ENCODE measurements at regions not wholly inside any gene's neighbourhood (a gene's known extent, or its start where the extent isn't known, plus 50 kb on each side); places are given as distances from the start of the nearest gene placed in this dataset.

GRCh38 chr18:11266781-11267480 lies 117.6 kb upstream of the PIEZO2 start:
- no peak for DNase-seq

GRCh38 chr18:11261486-11261885 lies 112.1 kb upstream of the PIEZO2 start:
- DNase-seq, result peak; percentile 25 to 43

DNA sequence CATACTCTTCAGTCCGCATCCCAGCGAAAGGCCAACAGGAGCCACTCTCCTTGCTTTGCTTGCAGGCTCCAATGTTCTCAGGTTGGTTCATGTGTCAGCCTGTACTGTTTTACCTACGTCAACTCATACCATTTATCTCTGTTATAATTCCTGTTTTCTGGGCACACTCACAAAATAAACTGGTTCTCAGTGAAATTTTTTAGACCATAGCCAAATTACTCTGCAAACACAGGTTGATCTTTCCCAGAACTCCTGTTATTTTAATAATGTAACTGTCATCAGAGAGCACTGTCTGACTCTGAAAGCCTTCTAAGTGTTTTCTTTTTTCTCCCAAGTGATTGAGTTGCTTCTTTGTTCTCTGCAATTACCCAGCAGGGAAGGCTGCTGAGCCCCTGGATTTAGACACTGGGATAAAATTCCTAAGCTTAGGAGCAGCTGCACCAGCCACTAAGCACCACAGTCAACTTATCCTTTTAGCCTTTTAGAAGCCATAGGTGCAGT lies 111.6 kb upstream of the PIEZO2 start:
- peak; percentile 25 to 77 for DNase-seq

DNA sequence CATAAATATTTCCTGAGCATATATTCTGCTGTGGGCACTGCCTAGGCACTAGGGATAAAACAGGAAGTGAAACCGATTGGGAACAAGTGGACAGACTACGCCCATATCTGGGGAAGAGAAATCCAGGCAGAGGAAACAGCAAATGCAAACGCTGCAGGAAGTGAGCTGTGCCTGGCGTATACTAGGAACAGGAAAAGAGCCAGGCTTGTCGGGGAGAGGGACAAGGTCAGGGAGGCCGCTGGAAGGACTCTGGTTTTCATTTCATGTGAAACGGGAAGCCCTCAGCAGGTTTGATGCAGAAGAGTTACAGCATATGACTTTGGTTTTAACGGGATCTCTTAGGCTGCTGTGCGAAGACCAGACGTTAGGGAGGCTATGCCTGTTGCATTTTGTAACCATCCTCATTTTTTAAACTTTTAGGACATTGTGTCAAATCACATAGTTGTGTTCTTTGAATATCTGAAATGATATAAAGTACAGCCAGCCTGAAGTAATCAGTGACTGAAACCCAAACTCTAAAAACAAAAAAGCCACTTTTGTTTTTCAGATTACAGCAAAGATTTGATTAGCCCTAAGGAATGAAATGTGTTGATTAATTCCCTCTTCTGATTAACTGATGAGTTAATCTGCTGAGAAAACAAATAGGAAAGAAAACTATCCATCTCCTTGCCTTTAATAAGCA lies 110.2 kb upstream of the PIEZO2 start:
- no peak for DNase-seq

GRCh38 chr18:11258039-11258610 lies 108.8 kb upstream of the PIEZO2 start:
- no peak for DNase-seq

GRCh38 chr18:11256251-11256650 lies 106.9 kb upstream of the PIEZO2 start:
- no peak for DNase-seq

GRCh38 chr18:11251891-11252270 lies 102.5 kb upstream of the PIEZO2 start:
- no peak for DNase-seq

DNA sequence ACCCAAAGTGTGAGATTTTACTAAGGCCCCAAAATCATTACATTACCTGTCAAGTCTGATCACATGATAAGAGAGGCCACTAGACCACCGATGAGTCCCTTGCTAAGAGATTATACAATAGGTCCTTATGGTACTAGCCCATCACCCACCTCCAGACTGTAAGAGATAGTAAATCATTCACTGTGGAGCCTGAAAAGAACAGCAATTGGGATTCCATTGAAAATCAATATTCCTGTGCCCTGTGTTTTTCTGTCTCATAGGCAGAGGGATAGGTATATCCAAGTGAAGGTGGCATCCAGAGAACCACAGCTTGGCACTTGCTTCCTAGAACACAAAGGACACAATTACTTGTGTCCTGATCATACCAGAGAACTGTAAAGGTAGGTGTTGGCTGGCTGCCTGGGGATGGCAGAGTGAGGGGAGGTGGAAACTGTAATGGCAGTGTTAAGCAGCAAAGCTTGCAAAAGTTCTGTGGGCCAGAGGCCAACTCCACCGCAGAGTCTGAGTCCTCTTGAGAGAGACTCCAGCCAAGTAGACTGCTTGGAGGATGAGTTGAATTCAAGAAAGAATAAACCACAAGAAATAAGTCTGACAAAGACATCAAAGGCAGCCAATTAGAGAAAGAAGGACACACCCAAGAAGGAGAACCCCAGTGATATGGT lies 102.0 kb upstream of the PIEZO2 start:
- DNase-seq, result no peak

- DNase-seq, result no peak
Observed at GRCh38 chr18:11249391-11249790, 100.0 kb upstream of the PIEZO2 start.

GRCh38 chr18:11247381-11247970 lies 98.1 kb upstream of the PIEZO2 start:
- no peak for DNase-seq

- no peak for DNase-seq
Observed at GRCh38 chr18:11246495-11247300, 97.3 kb upstream of the PIEZO2 start.

DNA sequence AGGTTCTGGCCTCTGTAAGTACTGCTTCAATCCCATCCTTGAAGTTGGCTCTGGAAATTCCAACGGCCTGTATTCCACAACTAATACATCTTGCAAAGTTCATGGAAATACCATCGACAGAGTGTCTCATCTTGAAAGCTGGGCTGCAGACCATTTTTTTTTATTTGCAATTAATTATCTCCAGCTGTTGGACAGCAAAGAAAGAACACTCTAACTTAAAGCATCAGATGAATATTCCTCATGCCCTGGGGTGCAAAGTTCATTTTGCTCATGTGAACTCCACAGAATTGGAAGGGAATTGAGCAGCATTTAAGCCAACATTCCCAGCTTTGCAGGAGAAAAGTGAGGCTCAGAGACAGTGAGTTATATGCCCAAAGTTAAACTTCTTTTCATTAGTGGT lies 96.5 kb upstream of the PIEZO2 start:
- DNase-seq, result no peak

DNA sequence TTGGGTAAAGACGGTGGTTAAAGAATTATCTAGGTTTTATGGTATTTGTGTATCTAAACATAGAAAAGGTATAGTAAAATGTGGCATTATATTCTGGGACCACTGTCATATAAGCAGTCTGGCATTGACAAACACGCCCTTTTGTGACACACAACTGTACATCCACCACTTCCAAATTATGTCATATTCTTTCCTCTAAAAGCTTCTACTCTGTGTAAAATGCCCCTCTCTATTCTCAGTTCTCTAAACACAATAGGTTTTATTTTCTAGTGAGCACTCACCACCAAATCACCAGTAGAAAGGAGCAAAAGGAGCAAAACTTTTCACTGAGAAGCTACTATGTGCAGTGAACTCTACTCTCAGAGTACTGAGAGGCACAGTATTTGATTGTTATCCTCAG lies 88.1 kb upstream of the PIEZO2 start:
- DNase-seq, result no peak

GRCh38 chr18:11237066-11237465 lies 87.7 kb upstream of the PIEZO2 start:
- no peak for DNase-seq

GRCh38 chr18:11224153-11224552 lies 74.8 kb upstream of the PIEZO2 start:
- DNase-seq, result no peak

GRCh38 chr18:11219571-11219970 lies 70.2 kb upstream of the PIEZO2 start:
- DNase-seq, result no peak

- no peak for DNase-seq
Observed at GRCh38 chr18:11215216-11215615, 65.8 kb upstream of the PIEZO2 start.

DNA sequence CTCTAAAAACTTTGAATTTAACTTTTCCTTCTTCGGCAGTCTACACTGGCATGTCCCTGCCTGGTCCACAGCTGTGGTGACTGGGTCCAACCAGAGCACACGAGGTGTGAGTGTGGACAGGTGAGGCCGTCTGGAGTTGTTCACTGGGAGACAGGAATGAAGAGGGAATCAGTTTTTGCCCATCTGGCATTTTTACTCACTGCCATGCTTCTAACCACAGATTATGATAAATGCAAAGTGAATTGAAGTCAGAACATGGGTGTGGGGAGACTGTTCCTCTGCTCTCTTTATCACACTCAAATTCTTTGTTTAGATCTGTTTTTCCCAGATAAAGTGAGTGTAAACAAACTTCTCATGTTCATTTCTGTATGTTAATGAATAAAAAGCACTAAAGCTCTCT lies 54.7 kb upstream of the PIEZO2 start:
- peak; percentile 54 to 81 for DNase-seq

- DNase-seq, result no peak
Observed at GRCh38 chr18:11199477-11199876, 50.1 kb upstream of the PIEZO2 start.

All from NCI-H524 (cell line).